K562 (cell line): ENCODE measurements at regions not wholly inside any gene's neighbourhood (a gene's known extent, or its start where the extent isn't known, plus 50 kb on each side); places are given as distances from the start of the nearest gene placed in this dataset.

ENCODE experiments used
- ATAC-seq: fragments of 200-7000 bp; cut with Tn5 transposase; 3 replicates; pipeline ENCODE4 v1.9.1; 2020; ENCODE audit warnings: moderate library complexity
- BruUV-seq: library from RNA; stranded (reverse); fragments of 400-500 nt; replicated peaks from 2 replicates; lab custom pipeline; 2021; lab: Mats Ljungman, UMichigan
- CTCF ChIA-PET: fragments of 300-600 bp; formaldehyde crosslinking; extraction: SDS; loops from one replicate; lab custom pipeline; 2021; ENCODE audit warnings: low intra/inter-chr PET ratio; lab: Yijun Ruan, JAX
- POLR2A ChIA-PET: fragments of 300-600, 350-650 bp; sonication (Branson Sonifier 250); formaldehyde crosslinking; extraction: SDS; loops from one replicate; lab custom pipeline; 2021; ENCODE audit warnings: antibody characterized with exemption, inconsistent platforms; lab: Yijun Ruan, JAX
- DNase-seq, 4 experiments: peaks; one replicate each; pipeline versions ENCODE4 v3.0.0 to v3.0.0-alpha.2; 2011 to 2018; ENCODE audit warnings: low spot score in 3 of 4, mixed read lengths in 3 of 4; ENCODE audit errors: extremely low read depth in 1 of 4
- FAIRE-seq: peaks from 2 replicates; lab custom pipeline; 2011; peaks lifted over from hg19 to GRCh38; lab: Jason Lieb, UNC
- H2AFZ ChIP-seq: 2 replicates; pipeline ENCODE4 v1.6.0; 2011; ENCODE audit warnings: low read depth, low read length, control low read depth, inconsistent platforms
- H3K27ac ChIP-seq: fragments of 200-600 bp; 3 replicates; pipeline ENCODE4 v1.8.0; 2011; ENCODE audit warnings: low read depth, mild to moderate bottlenecking, control low read depth, inconsistent platforms, low read length, moderate library complexity, mixed read lengths; ENCODE audit errors: extremely low read depth
- H3K27me3 ChIP-seq, 2 experiments: fragments of 300-600 bp in 1 of 2; 2 replicates in 1 of 2; 3 replicates in 1 of 2; pipeline versions ENCODE4 v1.6.0 to v1.8.0; 2011; ENCODE audit warnings: inconsistent platforms in 2 of 2, low read length in 2 of 2, mild to moderate bottlenecking in 1 of 2, mixed read lengths in 1 of 2, moderate library complexity in 1 of 2; ENCODE audit not compliant: control insufficient read depth in 2 of 2, insufficient read depth in 2 of 2
- H3K36me3 ChIP-seq: fragments of 300-600 bp; 3 replicates; pipeline ENCODE4 v1.8.0; 2011; ENCODE audit warnings: mild to moderate bottlenecking, low read length, inconsistent platforms; ENCODE audit not compliant: control insufficient read depth, insufficient read depth
- H3K4me1 ChIP-seq, 2 experiments: fragments of 200-600 bp in 1 of 2; replicated peaks in 1 of 2; 2 replicates in 1 of 2; 3 replicates in 1 of 2; pipeline versions ENCODE4 v1.5.1 to v1.8.0; 2011; ENCODE audit warnings: inconsistent platforms in 2 of 2, low read length in 2 of 2, mild to moderate bottlenecking in 1 of 2, mixed read lengths in 1 of 2, moderate library complexity in 1 of 2; ENCODE audit not compliant: control insufficient read depth in 2 of 2, insufficient read depth in 2 of 2
- H3K4me2 ChIP-seq: 2 replicates; pipeline ENCODE4 v1.6.1; 2011; ENCODE audit warnings: low read length, control low read depth, inconsistent platforms, mixed read lengths; ENCODE audit not compliant: insufficient read depth
- H3K4me3 ChIP-seq: fragments of 200-600 bp; sonication (generic), shearing (Covaris generic); 2 replicates; pipeline ENCODE4 v1.5.1; 2016; ENCODE audit warnings: control low read depth, inconsistent platforms
- H3K79me2 ChIP-seq: fragments of 200-600 bp; 3 replicates; pipeline ENCODE4 v1.8.0; 2011; ENCODE audit warnings: low read length, inconsistent platforms; ENCODE audit not compliant: control insufficient read depth, insufficient read depth
- H3K9ac ChIP-seq, 2 experiments: 2 replicates each; pipeline versions ENCODE4 v1.6.0 to v1.6.1; 2011; ENCODE audit warnings: low read depth in 2 of 2, low read length in 2 of 2, control low read depth in 1 of 2, inconsistent platforms in 1 of 2, mild to moderate bottlenecking in 1 of 2, mixed read lengths in 1 of 2; ENCODE audit not compliant: insufficient read depth in 1 of 2
- H3K9me1 ChIP-seq: one replicate; pipeline ENCODE4 v1.6.0; 2011; ENCODE audit warnings: inconsistent platforms, mild to moderate bottlenecking, low read length, moderate library complexity; ENCODE audit not compliant: control insufficient read depth, insufficient read depth
- H3K9me3 ChIP-seq: replicated peaks from 2 replicates; pipeline ENCODE4 v1.5.1; 2011; ENCODE audit warnings: low read depth, low read length, inconsistent platforms; ENCODE audit not compliant: control insufficient read depth, insufficient read depth
- H4K20me1 ChIP-seq: replicated peaks from 2 replicates; pipeline ENCODE4 v1.6.1; 2011; ENCODE audit warnings: low read length, inconsistent platforms, mixed read lengths; ENCODE audit not compliant: control insufficient read depth, insufficient read depth
- COPS2 ChIP-seq: fragments of 450-650 bp; conservative IDR thresholded peaks from 2 replicates; pipeline ENCODE4 v1.6.1; 2016; ENCODE audit warnings: mild to moderate bottlenecking, moderate library complexity
- ETV1 ChIP-seq: fragments of 450-650 bp; conservative IDR thresholded peaks from 2 replicates; pipeline ENCODE4 v1.6.1; 2016; ENCODE audit warnings: missing genetic modification characterization, control low read depth, low read depth, missing compliant biosample characterization
- HDAC3 ChIP-seq: fragments of 450-650 bp; IDR thresholded peaks from 2 replicates; pipeline ENCODE4 v1.6.1; 2018; ENCODE audit warnings: borderline replicate concordance, mild to moderate bottlenecking, moderate library complexity; ENCODE audit not compliant: partially characterized antibody
- KDM5B ChIP-seq: fragments of 200-600 bp; sonication (generic); IDR thresholded peaks from 2 replicates; pipeline ENCODE4 v1.6.1; 2012; ENCODE audit warnings: low read depth, mild to moderate bottlenecking, moderate library complexity, low read length, control low read depth, inconsistent platforms; ENCODE audit not compliant: insufficient replicate concordance
- NUFIP1 ChIP-seq: fragments of 450-650 bp; IDR thresholded peaks from 2 replicates; pipeline ENCODE4 v1.6.1; 2018; ENCODE audit not compliant: partially characterized antibody
- POLR2AphosphoS2 ChIP-seq: IDR thresholded peaks from 2 replicates; pipeline ENCODE4 v1.6.1; 2012; ENCODE audit warnings: low read length, improper control_type of control experiment
- RBM25 ChIP-seq: fragments of 200-400 bp; formaldehyde crosslinking; IDR thresholded peaks from 2 replicates; pipeline ENCODE4 v1.6.1; 2018; ENCODE audit warnings: low read length, low read depth, moderate library complexity; ENCODE audit not compliant: severe bottlenecking
- SRF ChIP-seq, 2 experiments: fragments of 250-450, 450-650 bp in 1 of 2; sonication (Bioruptor Pico) in 1 of 2; sonication (generic) in 1 of 2; formaldehyde crosslinking; IDR thresholded peaks; 2 replicates each; pipeline versions ENCODE4 v1.5.0 to v1.5.1; 2020 to 2022; ENCODE audit warnings: mild to moderate bottlenecking in 1 of 2, missing genetic modification reagents in 1 of 2
- WGBS: fragments of 100-300 bp; shearing (Covaris generic); methylation state at CpG from one replicate; pipeline ENCODE4 v1.1.6; 2016; ENCODE audit warnings: low coverage, mixed read lengths; ENCODE audit not compliant: insufficient coverage; ENCODE audit errors: missing lambda C conversion rate; 5-methylcytosine and 5-hydroxymethylcytosine counted together
- in situ Hi-C: fragments of 300-500 bp; cut with MboI; formaldehyde crosslinking; loops from 4 replicates; pipeline ENCODE4 v1.15.0; 2018; ENCODE audit warnings: inconsistent platforms, mixed read lengths
- intact Hi-C: fragments of 100-400 bp; cut with micrococcal nuclease; formaldehyde crosslinking; loops from 2 replicates; pipeline ENCODE4 v1.14.2; 2022
- TF ChIP-seq, protein P1 (sequence below): fragments of 250-450 bp; sonication (Bioruptor Pico); IDR thresholded peaks from 2 replicates; pipeline ENCODE4 v1.8.0; 2021; ENCODE audit warnings: borderline replicate concordance, mild to moderate bottlenecking, moderate library complexity; ENCODE audit not compliant: poor library complexity, severe bottlenecking

GRCh38 chr11:80778432-80778831, 1337.6 kb upstream of the TENM4 start:
- no peaks in the 10 kb centered on the region for H3K27me3 ChIP-seq
- H3K9me3 ChIP-seq, result no peaks in the 10 kb centered on the region
- no peak overlapping the region for H3K4me2 ChIP-seq
- no peak overlapping the region for H3K27ac ChIP-seq
- DNase-seq (no peak), ATAC-seq (no peak), FAIRE-seq (no peak)
- H3K9me1 ChIP-seq, result no peaks in the 10 kb centered on the region
- in situ Hi-C loops, result no loop called here
- no peaks in the 10 kb centered on the region for H3K36me3 ChIP-seq
- 0% methylated on average over 3 of the region's 3 CpGs for WGBS
- H2AFZ ChIP-seq, result no peak overlapping the region
- intact Hi-C loops, result no loop called here
- no peak for TF ChIP-seq COPS2
- no peak for TF ChIP-seq SRF (CRISPR knock-in tag; IDR thresholded peaks at IDR 0.05)
- TF ChIP-seq POLR2AphosphoS2, result no peak
- TF ChIP-seq HDAC3, result no peak
- TF ChIP-seq, protein P1, sequence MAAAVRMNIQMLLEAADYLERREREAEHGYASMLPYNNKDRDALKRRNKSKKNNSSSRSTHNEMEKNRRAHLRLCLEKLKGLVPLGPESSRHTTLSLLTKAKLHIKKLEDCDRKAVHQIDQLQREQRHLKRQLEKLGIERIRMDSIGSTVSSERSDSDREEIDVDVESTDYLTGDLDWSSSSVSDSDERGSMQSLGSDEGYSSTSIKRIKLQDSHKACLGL (CRISPR knock-in tag), result no peak
- TF ChIP-seq ETV1 (tag), result no peak
- no peak for TF ChIP-seq KDM5B
- TF ChIP-seq RBM25, result no peak
- no peak for TF ChIP-seq NUFIP1
- no peaks in the 10 kb centered on the region for H3K79me2 ChIP-seq
- no peaks in the 10 kb centered on the region for H4K20me1 ChIP-seq
- H3K9ac ChIP-seq, result no peak overlapping the region
- CTCF ChIA-PET, result no interaction called here
- POLR2A ChIA-PET, result no interaction called here
- H3K4me3 ChIP-seq, result no peak overlapping the region
- no peaks in the 10 kb centered on the region for H3K4me1 ChIP-seq
- BruUV-seq, result no TSS peak
